ENCODE measurements at regions not wholly inside any gene's neighbourhood (a gene's known extent, or its start where the extent isn't known, plus 50 kb on each side); places are given as distances from the start of the nearest gene placed in this dataset.

- H3K79me2 ChIP-seq (ENCODE audit: control insufficient read depth in 1 of 2, insufficient read depth in 2 of 2, low read length in 2 of 2): no peaks in the 10 kb centered on the region
- H3K79me1 ChIP-seq (ENCODE audit: low read depth, low read length): no peaks in the 10 kb centered on the region; the same call in none of the 2 replicates
- DNase-seq (ENCODE audit: low read depth in 1 of 2, low spot score in 2 of 2) (no peak), FAIRE-seq (no peak)
- no peak overlapping the region for H3K56ac ChIP-seq (replicated peaks; ENCODE audit: insufficient read length, low read depth, low read length)
- H3K23ac ChIP-seq (ENCODE audit: insufficient read length): no peak overlapping the region
- no peak overlapping the region for H3K4me3 ChIP-seq (ENCODE audit: extremely low read depth in 1 of 4, insufficient read depth in 2 of 4, low read depth in 3 of 4, low read length in 4 of 4)
- H2BK15ac ChIP-seq (ENCODE audit: low read length): no peak overlapping the region
- peaks cover 0 to 12% (median 6%) of the 10 kb centered on the region in 4 experiments; a peak in 4 of 7 replicates for H3K4me1 ChIP-seq (replicated peaks in 1 of 4; ENCODE audit: control insufficient read depth in 3 of 4, insufficient read depth in 4 of 4, low read length in 3 of 4)
- no peaks in the 10 kb centered on the region for H3K9me3 ChIP-seq (ENCODE audit: insufficient read depth in 2 of 2, low read depth in 1 of 2, low read length in 1 of 2)
- no peak overlapping the region for H3K27ac ChIP-seq (ENCODE audit: low read depth, low read length)
- no peaks in the 10 kb centered on the region for H4K20me1 ChIP-seq (replicated peaks in 1 of 2; ENCODE audit: control insufficient read depth in 1 of 2, insufficient read depth in 2 of 2, low read length in 2 of 2)
- no peak overlapping the region for H4K5ac ChIP-seq (ENCODE audit: insufficient read length, low read depth, low read length)
- TF ChIP-seq ASH2L (IDR thresholded peaks at IDR 0.05; ENCODE audit: low read length): no peak
- TF ChIP-seq, protein P1, sequence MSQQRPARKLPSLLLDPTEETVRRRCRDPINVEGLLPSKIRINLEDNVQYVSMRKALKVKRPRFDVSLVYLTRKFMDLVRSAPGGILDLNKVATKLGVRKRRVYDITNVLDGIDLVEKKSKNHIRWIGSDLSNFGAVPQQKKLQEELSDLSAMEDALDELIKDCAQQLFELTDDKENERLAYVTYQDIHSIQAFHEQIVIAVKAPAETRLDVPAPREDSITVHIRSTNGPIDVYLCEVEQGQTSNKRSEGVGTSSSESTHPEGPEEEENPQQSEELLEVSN (IDR thresholded peaks at IDR 0.05): no peak
- no peak for TF ChIP-seq USF2 (IDR thresholded peaks at IDR 0.05; ENCODE audit: low read length)
- no peak for TF ChIP-seq CHD1 (IDR thresholded peaks at IDR 0.05; ENCODE audit: low read depth, low read length)
- no peak for TF ChIP-seq MAFK (IDR thresholded peaks at IDR 0.05; ENCODE audit: low read depth, low read length)
- TF ChIP-seq KDM1A (IDR thresholded peaks at IDR 0.05; ENCODE audit: borderline replicate concordance, low read length): no peak
- TF ChIP-seq KDM4A (IDR thresholded peaks at IDR 0.05; ENCODE audit: low read depth, low read length, severe bottlenecking): no peak
- no peak for TF ChIP-seq HDAC6 (IDR thresholded peaks at IDR 0.05; ENCODE audit: low read depth, low read length)
- no peak for TF ChIP-seq HDAC2 (IDR thresholded peaks at IDR 0.05; ENCODE audit: borderline replicate concordance in 1 of 2, low read depth in 2 of 2, low read length in 2 of 2)
- TF ChIP-seq POU5F1 (IDR thresholded peaks at IDR 0.05; ENCODE audit: low read depth, low read length): no peak
- TF ChIP-seq TBP (IDR thresholded peaks at IDR 0.05; ENCODE audit: low read depth, low read length): no peak
- no peak for TF ChIP-seq SP1 (IDR thresholded peaks at IDR 0.05; ENCODE audit: low read depth, low read length)
- TF ChIP-seq CEBPB (IDR thresholded peaks at IDR 0.05; ENCODE audit: low read depth, low read length): no peak
- no peak overlapping the region for H3K18ac ChIP-seq (ENCODE audit: extremely low read depth, low read length)
- no peak overlapping the region for H2AFZ ChIP-seq (ENCODE audit: low read length)
- no peaks in the 10 kb centered on the region for H3K36me3 ChIP-seq (ENCODE audit: control insufficient read depth in 2 of 4, insufficient read depth in 4 of 4, low read length in 3 of 4)
- H3K9ac ChIP-seq (replicated peaks in 1 of 4; ENCODE audit: extremely low read depth in 1 of 4, low read depth in 3 of 4, low read length in 3 of 4): no peak overlapping the region
- no peak overlapping the region for H3K4ac ChIP-seq (replicated peaks; ENCODE audit: insufficient read length, low read depth, low read length)
- no peak overlapping the region for H2BK120ac ChIP-seq (replicated peaks; ENCODE audit: low read depth, low read length)
- no peak overlapping the region for H3K14ac ChIP-seq (ENCODE audit: insufficient read length)
- no peak overlapping the region for H2BK20ac ChIP-seq (ENCODE audit: low read length)
- H4K8ac ChIP-seq (ENCODE audit: extremely low read depth, insufficient read depth, low read length): no peak overlapping the region
- no peak overlapping the region for H4K91ac ChIP-seq (replicated peaks; ENCODE audit: insufficient read length, low read length)
- no peak overlapping the region; the same call in 1 of the 2 replicates for H2BK12ac ChIP-seq (ENCODE audit: low read depth, low read length)
- peaks cover 5% of the 10 kb centered on the region for H3K23me2 ChIP-seq (ENCODE audit: low read depth, low read length)
- ChIA-PET CTCF (ENCODE audit: partially characterized antibody) (interaction anchor here (1.0 to 1.9 kb wide), 3 partner anchors 9 to 100 kb away, joined by 3 to 5 read pairs (median 5); no protein-coding TSS in a partner anchor), POLR2A (ENCODE audit: partially characterized antibody) (interaction anchor here (1.1 to 2.6 kb wide), 2 partner anchors 12 kb away, joined by 4 to 7 read pairs; no protein-coding TSS in a partner anchor)
- 90% methylated on average over 5 of the region's 5 CpGs; no CpG with 5 or more reads in 1 of the 2 experiments for WGBS, 2 experiments (ENCODE audit: extremely low coverage in 1 of 2, insufficient coverage in 1 of 2, insufficient read length in 1 of 2, insufficient replicate concordance in 2 of 2, low coverage in 1 of 2, low lambda C conversion rate in 2 of 2, missing lambda C conversion rate in 1 of 2)
- H2AK5ac ChIP-seq (ENCODE audit: low read depth, low read length): no peak overlapping the region
- no peak overlapping the region for H2BK5ac ChIP-seq (ENCODE audit: low read depth, low read length)
- H3K27me3 ChIP-seq (replicated peaks in 1 of 4; ENCODE audit: control insufficient read depth in 3 of 4, extremely low read depth in 1 of 4, insufficient read depth in 3 of 4, low read length in 3 of 4): no peaks in the 10 kb centered on the region
- no peak overlapping the region for H3K4me2 ChIP-seq (ENCODE audit: insufficient read depth in 1 of 2, low read depth in 2 of 2, low read length in 2 of 2)
Observed at GRCh38 chr2:64226611-64227010, 82.4 kb upstream of the PELI1 start.

Measured in H1 (cell line).